ENCODE measurements at regions not wholly inside any gene's neighbourhood (a gene's known extent, or its start where the extent isn't known, plus 50 kb on each side); places are given as distances from the start of the nearest gene placed in this dataset.

- intact Hi-C loops (cut with DNase I), result no loop called here
- no peak for DNase-seq (ENCODE audit: low spot score)
Measured at GRCh38 chr2:2892892-2893291, 484.7 kb downstream of the EIPR1 start.

GRCh38 chr2:2892378-2892777 is 485.2 kb downstream of the EIPR1 start:
- no peak for DNase-seq (ENCODE audit: low spot score)
- intact Hi-C loops (cut with DNase I), result no loop called here

- intact Hi-C loops (cut with DNase I), result no loop called here
- no peak for DNase-seq (ENCODE audit: low spot score)
Measured at GRCh38 chr2:2890901-2891300, 486.7 kb downstream of the EIPR1 start.

GRCh38 chr2:2890246-2890645 is 487.4 kb downstream of the EIPR1 start:
- intact Hi-C loops (cut with DNase I), result no loop called here
- no peak for DNase-seq (ENCODE audit: low spot score)

GRCh38 chr2:2889646-2890045 is 488.0 kb downstream of the EIPR1 start:
- intact Hi-C loops (cut with DNase I), result no loop called here
- DNase-seq (ENCODE audit: low spot score), result peak; percentile 49

- DNase-seq (ENCODE audit: low spot score), result no peak
- intact Hi-C loops (cut with DNase I), result no loop called here
Measured at GRCh38 chr2:2889141-2889540, 488.5 kb downstream of the EIPR1 start.

GRCh38 chr2:2887772-2888387 is 489.7 kb downstream of the EIPR1 start:
- peak; percentile 2 for DNase-seq (ENCODE audit: low spot score)

GRCh38 chr2:2886922-2887321 is 490.7 kb downstream of the EIPR1 start:
- intact Hi-C loops (cut with DNase I), result no loop called here
- peak; percentile 17 for DNase-seq (ENCODE audit: low spot score)

More at GRCh38 chr2:2887772-2888387, 489.7 kb downstream of the EIPR1 start:
- intact Hi-C loops (cut with DNase I), result no loop called here

GRCh38 chr2:2881499-2881898 is 496.1 kb downstream of the EIPR1 start:
- DNase-seq (ENCODE audit: low spot score), result no peak
- intact Hi-C loops (cut with DNase I), result no loop called here

GRCh38 chr2:2880938-2881337 is 496.7 kb downstream of the EIPR1 start:
- intact Hi-C loops (cut with DNase I), result no loop called here
- no peak for DNase-seq (ENCODE audit: low spot score)

GRCh38 chr2:2879781-2880180 is 497.8 kb downstream of the EIPR1 start:
- no peak for DNase-seq (ENCODE audit: low spot score)
- intact Hi-C loops (cut with DNase I), result no loop called here

GRCh38 chr2:2879071-2879470 is 498.5 kb downstream of the EIPR1 start:
- intact Hi-C loops (cut with DNase I), result no loop called here
- no peak for DNase-seq (ENCODE audit: low spot score)

GRCh38 chr2:2877427-2877826 is 500.2 kb downstream of the EIPR1 start:
- intact Hi-C loops (cut with DNase I), result no loop called here
- DNase-seq (ENCODE audit: low spot score), result no peak

GRCh38 chr2:2876331-2877221 is 501.0 kb downstream of the EIPR1 start:
- DNase-seq (ENCODE audit: low spot score), result no peak
- intact Hi-C loops (cut with DNase I), result no loop called here

- intact Hi-C loops (cut with DNase I), result no loop called here
- no peak for DNase-seq (ENCODE audit: low spot score)
Measured at GRCh38 chr2:2875831-2876230, 501.8 kb downstream of the EIPR1 start.

- intact Hi-C loops (cut with DNase I), result no loop called here
- DNase-seq (ENCODE audit: low spot score), result no peak
Measured at GRCh38 chr2:2875296-2875695, 502.3 kb downstream of the EIPR1 start.

- no peak for DNase-seq (ENCODE audit: low spot score)
- intact Hi-C loops (cut with DNase I), result no loop called here
Measured at GRCh38 chr2:2874805-2875204, 502.8 kb downstream of the EIPR1 start.

- DNase-seq (ENCODE audit: low spot score), result no peak
- intact Hi-C loops (cut with DNase I), result no loop called here
Measured at GRCh38 chr2:2874341-2874740, 503.3 kb downstream of the EIPR1 start.

- intact Hi-C loops (cut with DNase I), result no loop called here
- no peak for DNase-seq (ENCODE audit: low spot score)
Measured at GRCh38 chr2:2873450-2873811, 504.2 kb downstream of the EIPR1 start.

GRCh38 chr2:2872713-2873449 is 504.7 kb downstream of the EIPR1 start:
- DNase-seq (ENCODE audit: low spot score), result no peak
- intact Hi-C loops (cut with DNase I), result no loop called here

GRCh38 chr2:2872309-2872617 is 505.4 kb downstream of the EIPR1 start:
- intact Hi-C loops (cut with DNase I), result no loop called here
- DNase-seq (ENCODE audit: low spot score), result no peak
